ENCODE measurements at regions not wholly inside any gene's neighbourhood (a gene's known extent, or its start where the extent isn't known, plus 50 kb on each side); places are given as distances from the start of the nearest gene placed in this dataset.

DNA sequence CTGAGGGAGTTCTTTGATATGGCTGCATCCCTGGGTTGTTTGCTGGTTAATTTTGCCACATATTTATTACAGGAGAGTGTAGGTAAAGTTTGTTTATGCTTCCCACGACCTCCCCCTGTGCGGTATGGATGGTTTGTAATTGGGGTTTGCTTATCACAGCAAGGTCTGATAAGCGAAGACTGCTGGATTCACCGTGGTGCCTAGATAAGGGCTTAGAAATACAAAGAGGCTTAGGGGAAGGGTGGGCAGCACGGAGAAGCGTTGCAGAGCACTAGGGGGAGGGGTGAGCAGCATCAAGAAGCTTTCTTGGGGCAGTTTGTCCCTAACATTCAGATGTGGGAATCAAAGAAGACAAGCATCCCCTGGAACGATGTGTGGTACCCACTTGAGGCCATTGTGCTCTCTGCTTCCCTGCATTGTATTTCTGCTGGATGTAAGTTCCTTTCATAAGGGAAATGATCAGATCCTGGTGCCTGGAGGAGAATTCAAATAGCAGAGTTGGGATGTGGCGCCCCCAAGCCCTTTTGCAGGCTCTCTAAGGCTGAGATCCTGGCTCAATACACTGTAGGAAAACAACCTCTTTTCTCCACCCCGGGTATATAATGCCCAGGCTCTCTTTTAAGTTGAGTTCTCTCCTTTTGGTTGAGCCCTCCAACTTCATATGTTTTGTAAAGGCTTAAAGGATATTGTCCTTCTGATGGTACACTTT is 598.1 kb upstream of the ADGRL4 start:
- Mint-ChIP-seq H3K4me1 (ENCODE audit: low read depth, unreplicated experiment) (peaks cover 6% of the 10 kb centered on the region), H3K4me3 (ENCODE audit: low read depth, unreplicated experiment) (no peak overlapping the region), H3K27ac (ENCODE audit: unreplicated experiment) (no peak overlapping the region), H3K27me3 (ENCODE audit: unreplicated experiment) (no peaks in the 10 kb centered on the region), H3K36me3 (ENCODE audit: insufficient read depth, unreplicated experiment) (no peaks in the 10 kb centered on the region), H3K9me3 (ENCODE audit: low read depth, unreplicated experiment) (no peaks in the 10 kb centered on the region)
- TF ChIP-seq, protein P1, sequence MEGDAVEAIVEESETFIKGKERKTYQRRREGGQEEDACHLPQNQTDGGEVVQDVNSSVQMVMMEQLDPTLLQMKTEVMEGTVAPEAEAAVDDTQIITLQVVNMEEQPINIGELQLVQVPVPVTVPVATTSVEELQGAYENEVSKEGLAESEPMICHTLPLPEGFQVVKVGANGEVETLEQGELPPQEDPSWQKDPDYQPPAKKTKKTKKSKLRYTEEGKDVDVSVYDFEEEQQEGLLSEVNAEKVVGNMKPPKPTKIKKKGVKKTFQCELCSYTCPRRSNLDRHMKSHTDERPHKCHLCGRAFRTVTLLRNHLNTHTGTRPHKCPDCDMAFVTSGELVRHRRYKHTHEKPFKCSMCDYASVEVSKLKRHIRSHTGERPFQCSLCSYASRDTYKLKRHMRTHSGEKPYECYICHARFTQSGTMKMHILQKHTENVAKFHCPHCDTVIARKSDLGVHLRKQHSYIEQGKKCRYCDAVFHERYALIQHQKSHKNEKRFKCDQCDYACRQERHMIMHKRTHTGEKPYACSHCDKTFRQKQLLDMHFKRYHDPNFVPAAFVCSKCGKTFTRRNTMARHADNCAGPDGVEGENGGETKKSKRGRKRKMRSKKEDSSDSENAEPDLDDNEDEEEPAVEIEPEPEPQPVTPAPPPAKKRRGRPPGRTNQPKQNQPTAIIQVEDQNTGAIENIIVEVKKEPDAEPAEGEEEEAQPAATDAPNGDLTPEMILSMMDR (IDR thresholded peaks at IDR 0.05; ENCODE audit: unreplicated experiment) = no peak
- intact Hi-C loops (cut with micrococcal nuclease; ENCODE audit: unreplicated experiment) = no loop called here
- no TSS peak for BruUV-seq (replicated peaks)
- CTCF ChIA-PET = no interaction called here
- DNase-seq = no peak

- Mint-ChIP-seq H3K4me1 (ENCODE audit: low read depth, unreplicated experiment) (peaks cover 6% of the 10 kb centered on the region), H3K9me3 (ENCODE audit: low read depth, unreplicated experiment) (no peaks in the 10 kb centered on the region), H3K27me3 (ENCODE audit: unreplicated experiment) (no peaks in the 10 kb centered on the region), H3K36me3 (ENCODE audit: insufficient read depth, unreplicated experiment) (no peaks in the 10 kb centered on the region), H3K4me3 (ENCODE audit: low read depth, unreplicated experiment) (no peak overlapping the region), H3K27ac (ENCODE audit: unreplicated experiment) (no peak overlapping the region)
- DNase-seq = no peak
- CTCF ChIA-PET = no interaction called here
- BruUV-seq (replicated peaks) = no TSS peak
- intact Hi-C loops (cut with micrococcal nuclease; ENCODE audit: unreplicated experiment) = no loop called here
- TF ChIP-seq, protein P1 (IDR thresholded peaks at IDR 0.05; ENCODE audit: unreplicated experiment) = no peak
Measured at GRCh38 chr1:79603843-79604242, 597.3 kb upstream of the ADGRL4 start.

GRCh38 chr1:79599257-79599656 is 592.7 kb upstream of the ADGRL4 start:
- no peaks in the 10 kb centered on the region for H3K9me3 Mint-ChIP-seq (ENCODE audit: low read depth, unreplicated experiment)
- DNase-seq = no peak
- CTCF ChIA-PET = no interaction called here
- intact Hi-C loops (cut with micrococcal nuclease; ENCODE audit: unreplicated experiment) = no loop called here
- TF ChIP-seq, protein P1 (IDR thresholded peaks at IDR 0.05; ENCODE audit: unreplicated experiment) = no peak
- H3K4me1 Mint-ChIP-seq (ENCODE audit: low read depth, unreplicated experiment) = peaks cover 6% of the 10 kb centered on the region
- BruUV-seq (replicated peaks) = no TSS peak
- no peaks in the 10 kb centered on the region for H3K27me3 Mint-ChIP-seq (ENCODE audit: unreplicated experiment)
- H3K4me3 Mint-ChIP-seq (ENCODE audit: low read depth, unreplicated experiment) = no peak overlapping the region
- H3K27ac Mint-ChIP-seq (ENCODE audit: unreplicated experiment) = no peak overlapping the region
- no peaks in the 10 kb centered on the region for H3K36me3 Mint-ChIP-seq (ENCODE audit: insufficient read depth, unreplicated experiment)

DNA sequence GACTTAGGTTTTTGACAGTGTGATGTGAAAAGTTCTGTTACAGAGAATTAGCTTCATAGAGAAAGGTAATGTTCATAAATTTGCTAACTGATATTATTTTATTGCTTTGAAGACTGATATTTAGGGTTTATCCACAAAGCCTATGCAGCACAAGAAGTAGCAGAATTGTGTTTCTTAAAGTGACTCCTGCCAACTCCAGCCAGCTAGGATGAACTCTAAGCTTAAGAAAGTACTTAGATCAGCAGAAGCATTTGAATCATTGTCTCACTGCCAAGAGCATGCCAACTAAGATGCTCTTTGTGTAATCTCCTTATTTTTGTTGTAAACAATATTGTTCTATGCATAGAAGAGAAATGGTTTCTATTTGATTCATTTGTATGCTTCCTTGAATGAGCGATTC is 589.4 kb upstream of the ADGRL4 start:
- Mint-ChIP-seq H3K36me3 (ENCODE audit: insufficient read depth, unreplicated experiment) (no peaks in the 10 kb centered on the region), H3K27ac (ENCODE audit: unreplicated experiment) (no peak overlapping the region), H3K4me3 (ENCODE audit: low read depth, unreplicated experiment) (no peak overlapping the region), H3K9me3 (ENCODE audit: low read depth, unreplicated experiment) (no peaks in the 10 kb centered on the region), H3K4me1 (ENCODE audit: low read depth, unreplicated experiment) (no peaks in the 10 kb centered on the region), H3K27me3 (ENCODE audit: unreplicated experiment) (no peaks in the 10 kb centered on the region)
- DNase-seq = no peak
- CTCF ChIA-PET = interaction anchor here (0.7 kb wide), 1 partner anchor 70 kb away, joined by 3 read pairs; no protein-coding TSS in a partner anchor
- no TSS peak for BruUV-seq (replicated peaks)
- intact Hi-C loops (cut with micrococcal nuclease; ENCODE audit: unreplicated experiment) = no loop called here
- TF ChIP-seq, protein P1 (IDR thresholded peaks at IDR 0.05; ENCODE audit: unreplicated experiment) = no peak
